ENCODE measurements at regions not wholly inside any gene's neighbourhood (a gene's known extent, or its start where the extent isn't known, plus 50 kb on each side); places are given as distances from the start of the nearest gene placed in this dataset.

DNA sequence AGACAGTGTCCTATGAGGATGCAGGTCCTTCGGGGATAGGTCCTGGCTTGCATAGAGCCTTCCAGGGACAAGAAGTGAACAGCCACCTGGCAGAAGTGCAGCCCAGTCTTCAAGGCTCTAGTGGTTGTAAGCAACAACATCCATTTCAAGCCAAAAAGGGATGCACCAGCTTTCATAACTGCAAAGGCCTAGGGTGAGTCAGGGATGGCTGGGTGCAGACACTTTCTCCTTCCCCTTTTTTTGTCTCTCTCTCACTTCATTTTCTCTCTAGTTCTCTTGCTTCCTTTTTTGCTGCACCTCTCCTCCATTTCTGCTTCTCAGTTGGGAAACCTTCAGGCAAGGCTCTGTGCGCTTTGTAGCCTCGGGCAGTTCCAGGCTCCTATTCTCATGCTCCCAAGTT, 196.2 kb upstream of the ZNF536 start:
- no peak for DNase-seq (ENCODE audit: low read depth)
- TF ChIP-seq, protein P1, sequence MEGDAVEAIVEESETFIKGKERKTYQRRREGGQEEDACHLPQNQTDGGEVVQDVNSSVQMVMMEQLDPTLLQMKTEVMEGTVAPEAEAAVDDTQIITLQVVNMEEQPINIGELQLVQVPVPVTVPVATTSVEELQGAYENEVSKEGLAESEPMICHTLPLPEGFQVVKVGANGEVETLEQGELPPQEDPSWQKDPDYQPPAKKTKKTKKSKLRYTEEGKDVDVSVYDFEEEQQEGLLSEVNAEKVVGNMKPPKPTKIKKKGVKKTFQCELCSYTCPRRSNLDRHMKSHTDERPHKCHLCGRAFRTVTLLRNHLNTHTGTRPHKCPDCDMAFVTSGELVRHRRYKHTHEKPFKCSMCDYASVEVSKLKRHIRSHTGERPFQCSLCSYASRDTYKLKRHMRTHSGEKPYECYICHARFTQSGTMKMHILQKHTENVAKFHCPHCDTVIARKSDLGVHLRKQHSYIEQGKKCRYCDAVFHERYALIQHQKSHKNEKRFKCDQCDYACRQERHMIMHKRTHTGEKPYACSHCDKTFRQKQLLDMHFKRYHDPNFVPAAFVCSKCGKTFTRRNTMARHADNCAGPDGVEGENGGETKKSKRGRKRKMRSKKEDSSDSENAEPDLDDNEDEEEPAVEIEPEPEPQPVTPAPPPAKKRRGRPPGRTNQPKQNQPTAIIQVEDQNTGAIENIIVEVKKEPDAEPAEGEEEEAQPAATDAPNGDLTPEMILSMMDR (IDR thresholded peaks at IDR 0.05; ENCODE audit: insufficient read depth, low read depth, low read length): no peak
- H3K4me3 ChIP-seq (ENCODE audit: low read depth, low read length): no peak overlapping the region

DNA sequence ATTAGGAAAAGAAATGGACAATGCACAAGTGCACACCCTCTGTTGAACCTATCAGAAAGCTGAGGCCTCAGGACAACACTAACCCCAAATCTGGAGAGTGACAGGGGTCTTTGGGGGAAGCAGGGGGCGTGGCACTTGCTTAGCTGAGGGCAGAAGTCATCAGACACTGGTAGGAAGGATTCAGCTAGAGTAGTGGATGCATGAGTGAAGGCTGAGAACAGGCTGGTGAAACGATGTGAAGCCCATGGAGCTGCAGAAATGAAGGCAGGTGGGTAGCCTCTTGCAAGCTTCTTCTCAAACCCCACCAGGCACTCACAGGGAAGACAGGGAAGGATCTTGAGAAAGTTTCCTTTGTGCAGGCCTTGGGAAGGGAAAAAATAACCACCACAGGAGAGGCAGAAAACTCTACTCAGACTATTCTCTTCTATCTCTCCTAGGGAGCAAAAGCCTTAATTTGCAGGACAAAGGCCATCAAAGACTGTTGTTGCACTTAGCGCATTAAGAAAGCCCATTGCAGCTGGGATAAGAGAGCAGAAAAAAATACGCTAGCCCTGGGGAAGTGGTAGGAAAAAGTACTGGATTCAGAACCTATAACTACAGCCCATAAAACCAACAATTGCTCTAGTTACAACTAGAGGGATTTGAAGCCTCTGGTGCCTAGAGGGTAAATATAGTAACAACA, 193.3 kb upstream of the ZNF536 start:
- no peak for DNase-seq (ENCODE audit: low read depth)

GRCh38 chr19:30180691-30181090, 191.5 kb upstream of the ZNF536 start:
- no peak for DNase-seq (ENCODE audit: low read depth)
- no peak overlapping the region for H3K4me3 ChIP-seq (ENCODE audit: low read depth, low read length)
- TF ChIP-seq, protein P1 (IDR thresholded peaks at IDR 0.05; ENCODE audit: insufficient read depth, low read depth, low read length): no peak

More for the DNA sequence above, 193.3 kb upstream of the ZNF536 start:
- TF ChIP-seq, protein P1 (IDR thresholded peaks at IDR 0.05; ENCODE audit: insufficient read depth, low read depth, low read length): no peak
- no peak overlapping the region for H3K4me3 ChIP-seq (ENCODE audit: low read depth, low read length)

DNA sequence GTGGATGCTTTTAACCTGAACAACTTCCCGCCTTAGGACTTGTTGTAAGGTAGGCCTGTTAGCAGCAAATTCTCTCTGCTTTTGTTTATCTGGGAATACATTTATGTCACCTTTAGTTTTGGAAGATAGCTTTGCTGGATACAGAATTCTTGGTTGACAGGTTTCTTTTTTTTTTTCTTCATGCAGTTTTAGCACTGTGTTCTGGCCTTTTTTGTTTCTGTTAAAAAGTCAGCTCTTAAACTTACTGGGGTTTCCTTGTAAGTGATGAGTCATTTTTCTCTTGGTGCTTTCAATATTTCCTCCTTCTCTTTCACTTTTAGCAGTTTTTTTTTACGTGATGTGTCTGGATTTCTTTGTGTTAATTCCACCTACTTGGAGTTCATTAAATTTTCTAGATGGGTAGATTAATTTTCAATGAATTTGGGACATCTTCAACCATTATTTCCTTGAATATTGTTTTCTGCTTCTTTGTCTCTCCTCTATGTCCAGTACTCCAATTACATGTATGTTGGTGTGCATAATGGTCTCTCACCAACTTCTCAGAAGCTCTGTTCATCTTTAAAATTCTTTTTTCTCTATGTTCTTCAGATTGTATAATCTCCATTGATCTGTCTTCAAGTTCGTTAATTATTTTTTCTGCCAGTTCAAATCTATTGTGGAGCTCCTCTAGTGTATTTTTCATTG, 188.2 kb upstream of the ZNF536 start:
- H3K4me3 ChIP-seq (ENCODE audit: low read depth, low read length): no peak overlapping the region
- TF ChIP-seq, protein P1 (IDR thresholded peaks at IDR 0.05; ENCODE audit: insufficient read depth, low read depth, low read length): no peak
- DNase-seq (ENCODE audit: low read depth): no peak

DNA sequence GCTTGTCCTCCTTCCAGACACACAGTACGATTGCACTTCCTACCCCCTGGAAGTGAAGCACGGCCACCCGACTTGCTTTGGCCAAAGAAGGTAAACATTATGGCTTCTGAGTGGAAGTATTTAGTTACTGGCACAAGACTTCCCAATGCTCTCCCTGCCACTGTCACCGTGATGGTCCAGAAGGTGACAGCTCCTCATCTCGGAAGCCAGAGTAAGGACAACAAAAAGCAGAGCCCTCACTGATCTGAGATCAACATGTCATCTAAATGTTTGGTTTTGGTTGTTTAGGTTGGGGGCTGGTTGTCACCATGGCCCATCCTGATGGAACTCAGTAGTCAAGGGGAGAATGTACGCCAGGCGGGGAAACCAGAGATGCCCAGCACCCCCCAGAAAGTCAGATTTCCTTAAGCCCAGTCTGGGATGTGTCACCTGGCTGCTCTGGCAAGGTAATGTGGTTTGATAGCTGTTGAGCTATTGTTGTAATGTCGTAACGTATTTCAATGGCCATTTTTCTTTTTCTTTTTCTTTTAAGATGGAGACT, 170.1 kb upstream of the ZNF536 start:
- DNase-seq (ENCODE audit: low read depth): no peak

DNA sequence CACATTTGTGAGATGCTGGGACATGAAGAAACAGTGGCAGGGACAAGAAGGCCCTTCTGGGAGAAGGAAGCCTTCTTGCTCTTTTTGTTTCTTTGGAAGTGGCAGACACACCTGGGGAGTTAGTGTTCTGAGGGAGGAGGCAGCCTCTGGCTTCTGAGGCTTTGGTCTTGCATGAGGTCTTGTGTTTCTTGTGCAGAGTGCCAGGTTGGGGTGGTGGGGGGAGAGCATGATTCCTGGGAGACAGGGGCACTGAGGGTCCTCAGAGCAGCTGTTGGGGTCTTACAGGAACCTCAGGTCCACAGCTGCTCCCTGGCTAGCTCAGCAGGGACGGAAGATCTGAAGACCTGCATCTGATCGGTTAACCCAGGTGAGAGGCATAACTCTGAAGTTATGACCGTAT, 167.5 kb upstream of the ZNF536 start:
- TF ChIP-seq, protein P1 (IDR thresholded peaks at IDR 0.05; ENCODE audit: insufficient read depth, low read depth, low read length): no peak
- DNase-seq (ENCODE audit: low read depth): no peak
- H3K4me3 ChIP-seq (ENCODE audit: low read depth, low read length): no peak overlapping the region

More for the DNA sequence above, 170.1 kb upstream of the ZNF536 start:
- TF ChIP-seq, protein P1 (IDR thresholded peaks at IDR 0.05; ENCODE audit: insufficient read depth, low read depth, low read length): no peak
- H3K4me3 ChIP-seq (ENCODE audit: low read depth, low read length): no peak overlapping the region
